ENCODE measurements at regions not wholly inside any gene's neighbourhood (a gene's known extent, or its start where the extent isn't known, plus 50 kb on each side); places are given as distances from the start of the nearest gene placed in this dataset.

DNA sequence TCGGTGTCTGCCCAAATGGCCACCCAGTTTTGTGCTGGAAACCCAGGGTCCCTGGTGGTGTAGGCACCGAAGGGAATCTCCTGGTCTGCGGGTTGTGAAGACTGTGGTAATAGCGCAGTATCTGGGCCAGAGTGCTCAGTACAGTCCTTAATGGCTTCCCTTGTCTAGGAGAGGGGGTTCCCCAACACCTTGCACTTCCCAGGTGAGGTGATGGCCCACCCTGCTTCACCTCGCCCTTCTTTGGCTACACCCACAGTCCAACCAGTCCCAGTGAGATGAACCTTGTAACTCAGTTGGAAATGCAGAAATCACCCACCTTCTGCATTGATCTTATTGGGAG lies 402.4 kb downstream of the SRGAP2C start:
- TF ChIP-seq ZNF274 (IDR thresholded peaks at IDR 0.05; ENCODE audit: low read depth, low read length) (no peak), YY1 (IDR thresholded peaks at IDR 0.05; ENCODE audit: insufficient read depth, insufficient read length) (no peak), SUZ12 (IDR thresholded peaks at IDR 0.05; ENCODE audit: extremely low read depth, insufficient read depth, insufficient read length) (no peak)
